ENCODE measurements at regions not wholly inside any gene's neighbourhood (a gene's known extent, or its start where the extent isn't known, plus 50 kb on each side); places are given as distances from the start of the nearest gene placed in this dataset.

DNA sequence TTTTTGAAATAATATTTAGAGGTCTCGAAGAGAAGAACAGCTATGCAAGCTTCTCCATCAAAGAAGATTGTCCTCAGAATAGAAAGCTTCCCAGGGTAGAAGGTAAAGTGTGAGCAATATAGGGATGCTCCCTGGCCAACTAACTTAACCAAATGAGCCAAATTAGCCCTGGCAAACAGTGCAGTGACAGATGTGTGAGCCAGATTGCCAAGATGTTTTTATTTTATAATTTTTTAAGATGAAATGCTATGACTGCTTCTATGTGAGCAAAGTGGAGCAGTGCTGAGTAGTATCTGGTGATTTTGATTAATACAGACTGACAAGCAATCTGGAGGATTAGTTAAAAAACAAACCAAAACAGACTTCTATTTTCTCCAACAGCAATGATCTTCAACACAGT lies 202.1 kb downstream of the NOVA1 start:
- DNase-seq: peak; percentile 74 to 89

GRCh38 chr14:26394150-26394810 lies 203.6 kb downstream of the NOVA1 start:
- DNase-seq: peak in 1 of 2 experiments; percentile 81

GRCh38 chr14:26392498-26392897 lies 205.3 kb downstream of the NOVA1 start:
- no peak for DNase-seq

GRCh38 chr14:26389646-26390508 lies 208.0 kb downstream of the NOVA1 start:
- peak; percentile 81 to 94 for DNase-seq

DNA sequence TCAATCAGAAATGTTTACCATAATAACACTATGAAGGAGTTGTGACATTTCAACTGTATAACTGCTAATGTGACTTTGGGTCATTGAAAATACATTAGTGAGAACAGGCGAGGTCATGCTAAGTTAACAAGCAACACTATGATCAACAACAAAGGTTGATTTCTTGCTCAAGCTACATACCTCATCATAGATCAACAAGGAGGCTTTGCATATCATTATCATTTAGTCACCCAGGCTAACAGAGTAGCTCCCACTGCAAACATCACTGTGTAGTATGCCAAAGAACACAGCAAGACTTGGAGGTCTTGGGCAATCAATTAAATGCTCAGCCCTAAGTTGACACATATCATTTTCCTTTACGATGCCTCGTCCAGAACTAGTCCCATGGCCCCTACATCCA lies 212.5 kb downstream of the NOVA1 start:
- DNase-seq: peak in 1 of 2 experiments; percentile 11

GRCh38 chr14:26382901-26383685 lies 214.7 kb downstream of the NOVA1 start:
- no peak for DNase-seq

GRCh38 chr14:26381405-26381804 lies 216.4 kb downstream of the NOVA1 start:
- DNase-seq: no peak

DNA sequence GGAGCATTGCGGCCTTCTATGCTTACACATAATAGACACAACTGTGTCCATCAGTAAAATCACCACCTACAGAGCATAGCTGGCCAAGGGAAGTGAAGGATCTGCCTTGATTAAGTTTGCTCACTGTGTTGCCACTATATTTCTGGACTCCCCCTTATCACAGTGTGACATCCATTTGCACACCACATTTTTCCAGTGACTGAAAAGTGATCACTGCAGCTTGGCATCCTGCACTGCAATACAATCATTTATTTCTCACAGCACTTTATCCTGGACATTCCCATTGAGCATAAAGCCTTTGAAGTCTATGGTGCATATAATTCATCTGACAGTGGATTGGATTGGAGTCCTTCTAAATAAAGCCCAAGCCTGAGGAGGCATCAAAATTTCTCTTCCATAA lies 217.2 kb downstream of the NOVA1 start:
- DNase-seq: no peak

DNA sequence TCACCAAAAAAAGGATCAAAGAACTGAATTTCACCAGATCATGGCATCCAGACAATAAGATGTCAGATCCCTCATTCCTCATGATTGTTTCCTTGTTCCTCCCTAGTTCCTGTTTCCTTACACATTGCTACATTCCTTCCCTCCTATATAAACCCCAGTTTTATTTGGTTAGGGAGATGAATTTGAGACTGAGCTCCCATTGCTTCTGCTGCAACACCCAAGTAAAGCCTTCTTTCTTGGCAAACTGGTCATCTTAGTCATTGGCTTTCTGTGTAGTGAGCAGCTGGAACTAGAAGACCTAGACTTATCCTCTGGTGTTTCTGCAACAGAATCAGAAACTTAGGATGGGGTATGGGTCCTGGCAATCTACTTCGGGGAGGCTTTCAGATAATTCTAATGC lies 217.9 kb downstream of the NOVA1 start:
- DNase-seq: peak in 1 of 2 experiments; percentile 9

- DNase-seq: no peak
These were observed 220.7 kb downstream of the NOVA1 start for GRCh38 chr14:26377150-26377549.

DNA sequence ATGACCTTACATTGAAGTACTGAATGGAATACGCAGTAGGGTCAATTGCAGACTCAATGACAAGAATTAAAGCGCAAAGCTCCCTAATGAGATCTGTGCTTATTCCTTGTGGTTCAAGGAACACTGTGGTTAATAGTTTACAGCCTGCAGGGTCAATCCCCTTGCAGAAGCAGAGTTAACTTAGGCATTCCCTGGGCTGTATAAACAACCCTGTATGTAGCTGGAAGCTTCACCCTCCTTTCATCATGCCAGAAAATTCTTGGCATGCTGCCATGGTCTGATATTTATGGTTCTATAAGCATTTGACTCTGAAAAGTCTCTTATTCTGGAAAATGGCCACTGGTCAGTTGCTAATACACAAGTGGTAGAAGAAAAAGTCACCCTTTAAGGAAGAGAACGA lies 227.7 kb downstream of the NOVA1 start:
- peak; percentile 51 to 88 for DNase-seq

- DNase-seq: no peak
These were observed 234.1 kb downstream of the NOVA1 start for GRCh38 chr14:26363689-26364088.

- DNase-seq: no peak
These were observed 253.2 kb downstream of the NOVA1 start for GRCh38 chr14:26344596-26344995.

DNA sequence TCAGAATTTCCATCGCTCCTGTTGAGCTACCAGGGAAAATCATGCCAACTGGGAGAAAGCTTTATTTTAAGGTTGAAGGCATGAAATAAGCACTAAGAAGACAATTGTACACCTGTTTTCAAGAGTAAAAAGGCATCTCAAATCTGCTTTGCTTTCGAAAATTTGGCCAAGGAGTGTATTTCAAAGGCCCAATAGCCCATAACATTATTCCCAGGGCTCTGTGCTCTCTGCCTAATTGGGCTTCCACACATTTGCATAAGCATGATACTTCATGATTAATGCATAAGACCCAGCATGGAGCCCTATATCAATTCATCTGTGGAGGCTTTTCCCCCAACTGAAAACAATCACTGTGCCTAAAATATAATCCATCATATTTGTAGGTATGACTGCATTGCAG lies 258.5 kb downstream of the NOVA1 start:
- no peak for DNase-seq

- no peak for DNase-seq
These were observed 259.6 kb downstream of the NOVA1 start for GRCh38 chr14:26338231-26338630.

DNA sequence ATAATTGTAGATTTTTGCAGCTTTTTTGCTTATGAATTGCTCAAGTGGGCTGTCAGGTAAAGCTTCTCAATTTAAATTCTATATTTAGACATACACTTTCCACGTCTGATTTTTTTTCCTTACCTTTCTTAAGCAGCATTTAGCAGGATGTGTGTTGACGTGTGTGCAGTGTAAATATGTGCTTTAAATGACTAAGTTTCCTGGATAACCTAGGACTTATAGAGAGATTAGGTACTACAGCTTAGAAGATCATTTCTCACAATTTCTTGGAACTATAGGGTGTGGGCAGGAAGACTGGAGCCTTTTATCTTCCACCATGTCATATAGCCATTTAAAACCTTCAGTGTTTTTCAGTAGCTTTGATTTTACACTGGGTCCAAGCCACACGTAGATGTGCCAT lies 263.5 kb downstream of the NOVA1 start:
- no peak for DNase-seq

- DNase-seq: no peak
These were observed 264.9 kb downstream of the NOVA1 start for GRCh38 chr14:26332966-26333365.

DNA sequence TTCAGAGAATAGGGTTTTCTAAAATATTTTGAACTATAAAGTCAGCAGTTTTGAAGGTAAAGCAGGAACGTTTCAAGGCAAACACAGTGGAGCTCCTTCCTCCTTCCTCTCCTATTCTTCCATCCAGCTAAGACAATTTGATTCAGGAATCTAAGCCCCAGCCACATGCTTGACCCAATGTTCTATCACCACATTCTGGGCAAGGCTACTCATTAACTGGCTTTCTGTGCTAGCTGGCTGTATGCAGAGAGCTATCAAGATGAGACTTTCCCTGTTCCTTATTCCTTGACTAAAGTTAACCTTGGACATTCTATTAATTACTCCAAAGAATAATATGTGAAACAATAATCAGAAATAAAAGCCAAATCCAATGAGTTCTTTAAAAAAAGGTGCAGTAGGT lies 266.9 kb downstream of the NOVA1 start:
- no peak for DNase-seq

DNA sequence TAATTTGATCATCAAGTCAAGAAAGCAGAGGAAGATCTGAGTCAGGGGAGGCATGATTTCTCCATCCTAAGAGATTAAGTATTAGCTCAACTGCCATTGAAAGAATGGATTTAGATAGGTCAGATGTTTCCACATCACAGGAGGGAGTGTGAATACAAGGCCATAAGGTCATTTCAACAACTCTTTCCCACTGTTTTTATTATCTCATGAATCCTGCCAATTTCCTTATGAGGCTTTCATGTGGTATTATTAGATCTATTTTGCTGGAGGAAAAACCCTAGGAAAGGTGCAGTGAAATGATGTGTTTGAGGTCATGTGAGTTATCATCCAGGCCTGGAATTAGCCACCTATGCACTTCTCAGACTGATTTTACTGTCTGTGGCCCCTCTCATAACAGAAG lies 269.0 kb downstream of the NOVA1 start:
- no peak for DNase-seq

DNA sequence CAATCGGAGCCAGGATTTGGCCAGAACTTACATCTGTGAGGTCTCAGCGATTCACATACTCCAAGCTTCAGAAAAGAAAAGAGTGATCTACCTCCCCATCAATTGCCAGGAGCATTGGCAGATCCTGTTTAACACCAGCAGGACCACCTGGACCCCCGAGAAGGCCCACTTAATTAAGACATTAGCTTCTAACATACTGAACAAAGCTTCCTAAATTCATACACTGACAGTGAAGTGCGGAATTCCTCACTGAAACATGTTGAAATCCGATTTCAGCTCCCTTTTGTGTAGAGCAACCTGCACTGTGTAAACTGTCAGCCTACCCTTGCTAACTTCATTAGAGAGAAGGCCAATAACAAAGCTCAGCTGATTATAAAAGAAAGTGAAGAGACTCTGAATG lies 274.0 kb downstream of the NOVA1 start:
- DNase-seq: peak in 1 of 2 experiments; percentile 32

DNA sequence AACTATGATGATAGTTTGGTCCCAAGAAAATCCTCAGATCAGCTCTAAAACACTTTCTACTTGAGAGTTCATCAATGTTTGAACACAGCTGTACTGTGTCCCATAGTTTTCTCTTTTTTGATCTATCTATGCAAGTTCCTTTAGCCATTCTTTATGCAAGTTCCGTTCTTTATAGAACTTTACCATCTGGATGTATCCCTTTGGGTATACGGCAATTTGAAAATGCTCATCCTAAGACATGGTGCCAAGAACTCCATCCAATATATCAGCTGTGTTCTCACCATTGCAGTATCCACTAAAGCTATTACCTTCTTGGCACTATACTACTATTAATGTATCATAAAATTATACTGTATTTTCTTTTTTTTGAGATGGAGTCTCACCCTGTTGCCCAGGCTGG lies 276.9 kb downstream of the NOVA1 start:
- no peak for DNase-seq

- no peak for DNase-seq
These were observed 278.5 kb downstream of the NOVA1 start for GRCh38 chr14:26319139-26319864.

DNA sequence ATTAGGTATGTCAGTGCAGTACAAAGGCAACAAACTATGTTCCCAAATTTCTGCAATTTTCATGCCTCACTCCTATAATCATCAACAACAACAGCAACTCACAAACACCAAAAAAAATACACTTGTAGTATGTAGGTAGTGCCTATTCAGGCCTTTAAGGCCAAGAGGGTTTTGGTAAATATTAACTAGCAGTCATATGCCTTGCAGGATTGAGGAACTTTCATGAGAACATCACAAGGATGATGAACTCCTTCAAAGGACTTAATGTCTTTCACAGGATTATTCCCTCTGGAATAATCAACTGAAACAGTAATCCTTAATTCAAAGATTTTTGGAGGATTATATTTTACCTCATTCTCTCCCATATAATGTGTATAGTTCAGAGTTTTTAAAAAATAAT lies 293.8 kb downstream of the NOVA1 start:
- DNase-seq: no peak

All from NCI-H446 (cell line).